Osteocyte (in vitro differentiated cells): ENCODE measurements at regions not wholly inside any gene's neighbourhood (a gene's known extent, or its start where the extent isn't known, plus 50 kb on each side); places are given as distances from the start of the nearest gene placed in this dataset.

ENCODE experiments used
- DNase-seq: peaks from one replicate; pipeline ENCODE4 v3.0.0; 2021; ENCODE audit warnings: mixed read lengths; ENCODE audit not compliant: unreplicated experiment; ENCODE audit errors: extremely low spot score
- H3K27ac Mint-ChIP-seq: one replicate; pipeline ENCODE4 v1.8.0; 2021; ENCODE audit warnings: mild to moderate bottlenecking, mixed read lengths; ENCODE audit not compliant: unreplicated experiment
- H3K27me3 Mint-ChIP-seq: one replicate; pipeline ENCODE4 v1.8.0; 2021; ENCODE audit warnings: mixed read lengths; ENCODE audit not compliant: unreplicated experiment
- H3K36me3 Mint-ChIP-seq: one replicate; pipeline ENCODE4 v1.8.0; 2021; ENCODE audit warnings: mixed read lengths; ENCODE audit not compliant: unreplicated experiment
- H3K4me1 Mint-ChIP-seq: one replicate; pipeline ENCODE4 v1.8.0; 2021; ENCODE audit warnings: mixed read lengths; ENCODE audit not compliant: unreplicated experiment
- H3K4me3 Mint-ChIP-seq: one replicate; pipeline ENCODE4 v1.8.0; 2021; ENCODE audit warnings: mild to moderate bottlenecking, moderate library complexity, mixed read lengths; ENCODE audit not compliant: unreplicated experiment
- H3K9me3 Mint-ChIP-seq: one replicate; pipeline ENCODE4 v1.8.0; 2021; ENCODE audit warnings: mixed read lengths; ENCODE audit not compliant: unreplicated experiment
- TF ChIP-seq, protein P1 (sequence below): fragments of 200-600 bp; sonication (generic); IDR thresholded peaks from 2 replicates; pipeline ENCODE4 v1.5.0; 2021; ENCODE audit warnings: antibody characterized with exemption, mild to moderate bottlenecking, moderate library complexity

GRCh38 chr18:34509163-34509562 lies 200.9 kb upstream of the DTNA start:
- no peak overlapping the region for H3K27ac Mint-ChIP-seq

GRCh38 chr18:34509879-34510586 lies 200.1 kb upstream of the DTNA start:
- TF ChIP-seq, protein P1, sequence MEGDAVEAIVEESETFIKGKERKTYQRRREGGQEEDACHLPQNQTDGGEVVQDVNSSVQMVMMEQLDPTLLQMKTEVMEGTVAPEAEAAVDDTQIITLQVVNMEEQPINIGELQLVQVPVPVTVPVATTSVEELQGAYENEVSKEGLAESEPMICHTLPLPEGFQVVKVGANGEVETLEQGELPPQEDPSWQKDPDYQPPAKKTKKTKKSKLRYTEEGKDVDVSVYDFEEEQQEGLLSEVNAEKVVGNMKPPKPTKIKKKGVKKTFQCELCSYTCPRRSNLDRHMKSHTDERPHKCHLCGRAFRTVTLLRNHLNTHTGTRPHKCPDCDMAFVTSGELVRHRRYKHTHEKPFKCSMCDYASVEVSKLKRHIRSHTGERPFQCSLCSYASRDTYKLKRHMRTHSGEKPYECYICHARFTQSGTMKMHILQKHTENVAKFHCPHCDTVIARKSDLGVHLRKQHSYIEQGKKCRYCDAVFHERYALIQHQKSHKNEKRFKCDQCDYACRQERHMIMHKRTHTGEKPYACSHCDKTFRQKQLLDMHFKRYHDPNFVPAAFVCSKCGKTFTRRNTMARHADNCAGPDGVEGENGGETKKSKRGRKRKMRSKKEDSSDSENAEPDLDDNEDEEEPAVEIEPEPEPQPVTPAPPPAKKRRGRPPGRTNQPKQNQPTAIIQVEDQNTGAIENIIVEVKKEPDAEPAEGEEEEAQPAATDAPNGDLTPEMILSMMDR = no peak
- Mint-ChIP-seq H3K27me3 (peaks cover 9% of the 10 kb centered on the region), H3K9me3 (no peaks in the 10 kb centered on the region), H3K36me3 (no peaks in the 10 kb centered on the region), H3K4me1 (no peaks in the 10 kb centered on the region), H3K4me3 (no peak overlapping the region), H3K27ac (no peak overlapping the region)
- DNase-seq = no peak

More at GRCh38 chr18:34509163-34509562, 200.9 kb upstream of the DTNA start:
- no peaks in the 10 kb centered on the region for H3K36me3 Mint-ChIP-seq
- DNase-seq = no peak
- peaks cover 9% of the 10 kb centered on the region for H3K27me3 Mint-ChIP-seq
- H3K4me3 Mint-ChIP-seq = no peak overlapping the region
- H3K9me3 Mint-ChIP-seq = no peaks in the 10 kb centered on the region
- no peaks in the 10 kb centered on the region for H3K4me1 Mint-ChIP-seq
- TF ChIP-seq, protein P1 = no peak

- H3K9me3 Mint-ChIP-seq = peaks cover 3% of the 10 kb centered on the region
- no peak for DNase-seq
- no peak overlapping the region for H3K4me3 Mint-ChIP-seq
- H3K36me3 Mint-ChIP-seq = no peaks in the 10 kb centered on the region
- H3K27ac Mint-ChIP-seq = no peak overlapping the region
- TF ChIP-seq, protein P1 = no peak
- H3K4me1 Mint-ChIP-seq = no peaks in the 10 kb centered on the region
- peaks cover 9% of the 10 kb centered on the region for H3K27me3 Mint-ChIP-seq
Observed at GRCh38 chr18:34510926-34511325, 199.2 kb upstream of the DTNA start.

GRCh38 chr18:34511435-34511834 lies 198.7 kb upstream of the DTNA start:
- no peak for DNase-seq
- no peaks in the 10 kb centered on the region for H3K4me1 Mint-ChIP-seq
- TF ChIP-seq, protein P1 = no peak
- H3K4me3 Mint-ChIP-seq = no peak overlapping the region
- peaks cover 9% of the 10 kb centered on the region for H3K27me3 Mint-ChIP-seq
- no peaks in the 10 kb centered on the region for H3K36me3 Mint-ChIP-seq
- peaks cover 7% of the 10 kb centered on the region for H3K9me3 Mint-ChIP-seq
- H3K27ac Mint-ChIP-seq = no peak overlapping the region

GRCh38 chr18:34511879-34512278 lies 198.2 kb upstream of the DTNA start:
- no peaks in the 10 kb centered on the region for H3K36me3 Mint-ChIP-seq
- H3K9me3 Mint-ChIP-seq = peaks cover 10% of the 10 kb centered on the region
- H3K27ac Mint-ChIP-seq = no peak overlapping the region
- peaks cover 9% of the 10 kb centered on the region for H3K27me3 Mint-ChIP-seq
- no peaks in the 10 kb centered on the region for H3K4me1 Mint-ChIP-seq
- no peak for DNase-seq
- H3K4me3 Mint-ChIP-seq = no peak overlapping the region
- TF ChIP-seq, protein P1 = no peak
